SU-DHL-6 (cell line): ENCODE measurements at regions not wholly inside any gene's neighbourhood (a gene's known extent, or its start where the extent isn't known, plus 50 kb on each side); places are given as distances from the start of the nearest gene placed in this dataset.
"Not testable (repeated sequence)": the region's sequence is repeated elsewhere in the genome, so short reads cannot be mapped to it uniquely, and the experiment has no call there.

Experiments
- H2AFZ ChIP-seq: fragments of 200-600 bp; sonication (generic); 2 replicates; pipeline ENCODE4 v1.6.1; 2014; ENCODE audit warnings: low read depth, mild to moderate bottlenecking, moderate library complexity, mixed read lengths, antibody characterized with exemption, low read length; ENCODE audit not compliant: severe bottlenecking
- H3F3A ChIP-seq: fragments of 200-600 bp; shearing (Covaris generic); 2 replicates; pipeline ENCODE4 v1.6.0; 2016; ENCODE audit warnings: antibody characterized with exemption, mild to moderate bottlenecking; ENCODE audit not compliant: insufficient read depth
- H3K27ac ChIP-seq: fragments of 200-600 bp; sonication (generic); 2 replicates; pipeline ENCODE4 v1.5.1; 2016; ENCODE audit warnings: low read depth, mild to moderate bottlenecking, low read length, moderate library complexity, mixed read lengths
- H3K27me3 ChIP-seq: fragments of 200-600 bp; sonication (generic), shearing (Covaris generic); 2 replicates; pipeline ENCODE4 v1.6.0; 2014; ENCODE audit warnings: mild to moderate bottlenecking, low read length
- H3K36me3 ChIP-seq: fragments of 200-600 bp; sonication (generic); 2 replicates; pipeline ENCODE4 v1.6.1; 2014; ENCODE audit warnings: mild to moderate bottlenecking, low read length, mixed read lengths
- H3K4me2 ChIP-seq: fragments of 300-600, 200-600 bp; shearing (Covaris generic), sonication (generic); 2 replicates; pipeline ENCODE4 v1.6.0; 2014; ENCODE audit warnings: low read length, low read depth, mild to moderate bottlenecking; ENCODE audit not compliant: poor library complexity, severe bottlenecking
- H3K4me3 ChIP-seq: fragments of 200-600 bp; sonication (generic); 2 replicates; pipeline ENCODE4 v1.5.1; 2014; ENCODE audit warnings: antibody characterized with exemption, low read length, mild to moderate bottlenecking, mixed read lengths; ENCODE audit not compliant: insufficient read depth, poor library complexity, severe bottlenecking
- H3K79me2 ChIP-seq: fragments of 200-600 bp; sonication (generic); 2 replicates; pipeline ENCODE4 v1.6.1; 2014; ENCODE audit warnings: mild to moderate bottlenecking, low read length, moderate library complexity; ENCODE audit not compliant: insufficient read depth
- H3K9ac ChIP-seq: fragments of 200-600 bp; sonication (generic); 2 replicates; pipeline ENCODE4 v1.7.0; 2014; ENCODE audit warnings: mild to moderate bottlenecking, low read length
- H3K9me2 ChIP-seq: fragments of 200-600 bp; sonication (generic); replicated peaks from 2 replicates; pipeline ENCODE4 v1.6.1; 2014; ENCODE audit warnings: low read length; ENCODE audit not compliant: insufficient read depth
- H3K9me3 ChIP-seq: fragments of 200-600 bp; sonication (generic); 2 replicates; pipeline ENCODE4 v1.6.1; 2014; ENCODE audit warnings: low read length, mixed read lengths; ENCODE audit not compliant: insufficient read depth
- H4K20me1 ChIP-seq: fragments of 200-600 bp; sonication (generic); 2 replicates; pipeline ENCODE4 v1.6.1; 2014; ENCODE audit warnings: low read depth, mild to moderate bottlenecking, antibody characterized with exemption, low read length, moderate library complexity, mixed read lengths
- CTCF ChIP-seq: fragments of 200-600 bp; sonication (generic); IDR thresholded peaks from one replicate; pipeline ENCODE4 v1.5.1; 2017; ENCODE audit warnings: antibody characterized with exemption, mild to moderate bottlenecking, low read length, moderate library complexity; ENCODE audit not compliant: insufficient read depth, poor library complexity, severe bottlenecking
- EZH2phosphoT487 ChIP-seq: fragments of 200-600 bp; sonication (generic), shearing (Covaris generic); conservative IDR thresholded peaks from 2 replicates; pipeline ENCODE4 v1.6.1; 2018; ENCODE audit warnings: mild to moderate bottlenecking, antibody characterized with exemption, low read length, moderate library complexity, mixed read lengths

- H3K36me3 ChIP-seq = no peaks in the 10 kb centered on the region
- H3K9ac ChIP-seq = no peak overlapping the region
- no peak overlapping the region for H3K4me3 ChIP-seq
- no peak overlapping the region for H2AFZ ChIP-seq
- H3K79me2 ChIP-seq = no peaks in the 10 kb centered on the region
- no peaks in the 10 kb centered on the region for H3F3A ChIP-seq
- no peaks in the 10 kb centered on the region for H4K20me1 ChIP-seq
- TF ChIP-seq EZH2phosphoT487 = no peak
- no peak for TF ChIP-seq CTCF
- H3K4me2 ChIP-seq = no peak overlapping the region
- H3K27ac ChIP-seq = no peak overlapping the region
- H3K9me2 ChIP-seq = no peaks in the 10 kb centered on the region
- no peaks in the 10 kb centered on the region for H3K27me3 ChIP-seq
- H3K9me3 ChIP-seq = no peaks in the 10 kb centered on the region
Measured at GRCh38 chr6:6742535-6742934, 154.0 kb downstream of the LY86 start.

- TF ChIP-seq EZH2phosphoT487 = no peak
- no peak for TF ChIP-seq CTCF
- H3K79me2 ChIP-seq = no peaks in the 10 kb centered on the region
- H3F3A ChIP-seq = no peaks in the 10 kb centered on the region
- H3K36me3 ChIP-seq = no peaks in the 10 kb centered on the region
- H3K9me3 ChIP-seq = no peaks in the 10 kb centered on the region
- H3K4me3 ChIP-seq = no peak overlapping the region
- no peak overlapping the region for H3K9ac ChIP-seq
- no peaks in the 10 kb centered on the region for H3K27me3 ChIP-seq
- no peaks in the 10 kb centered on the region for H3K9me2 ChIP-seq
- no peak overlapping the region for H3K27ac ChIP-seq
- H2AFZ ChIP-seq = no peak overlapping the region
- no peak overlapping the region for H3K4me2 ChIP-seq
- H4K20me1 ChIP-seq = no peaks in the 10 kb centered on the region
Measured at GRCh38 chr6:6744551-6744950, 156.0 kb downstream of the LY86 start.

- not testable (repeated sequence) for H4K20me1 ChIP-seq, H3K9me3 ChIP-seq, H3K27ac ChIP-seq, H3K9ac ChIP-seq, H3K79me2 ChIP-seq, H3K36me3 ChIP-seq, H3F3A ChIP-seq, H3K4me2 ChIP-seq, H3K9me2 ChIP-seq, H3K4me3 ChIP-seq, H3K27me3 ChIP-seq, H2AFZ ChIP-seq
Measured at GRCh38 chr6:6745637-6746332, 157.3 kb downstream of the LY86 start.

- no peak overlapping the region for H3K27ac ChIP-seq
- TF ChIP-seq CTCF = no peak
- TF ChIP-seq EZH2phosphoT487 = no peak
- H3K36me3 ChIP-seq = no peaks in the 10 kb centered on the region
- no peaks in the 10 kb centered on the region for H3K9me2 ChIP-seq
- no peak overlapping the region for H3K9ac ChIP-seq
- H3K4me2 ChIP-seq = no peak overlapping the region
- no peak overlapping the region for H2AFZ ChIP-seq
- H3K27me3 ChIP-seq = no peaks in the 10 kb centered on the region
- H3F3A ChIP-seq = no peaks in the 10 kb centered on the region
- H3K9me3 ChIP-seq = no peaks in the 10 kb centered on the region
- H3K4me3 ChIP-seq = no peak overlapping the region
- H4K20me1 ChIP-seq = no peaks in the 10 kb centered on the region
- H3K79me2 ChIP-seq = no peaks in the 10 kb centered on the region
Measured at GRCh38 chr6:6746333-6746969, 157.9 kb downstream of the LY86 start.
